GM12892 (cell line): ENCODE measurements at regions not wholly inside any gene's neighbourhood (a gene's known extent, or its start where the extent isn't known, plus 50 kb on each side); places are given as distances from the start of the nearest gene placed in this dataset.

Experiments
- POLR2A ChIP-seq: IDR thresholded peaks from 2 replicates; pipeline ENCODE4 v1.6.1; 2011; ENCODE audit warnings: low read depth, low read length, control low read depth
- POLR2AphosphoS5 ChIP-seq: IDR thresholded peaks from 2 replicates; pipeline ENCODE4 v1.6.1; 2011; ENCODE audit warnings: low read depth, low read length, control low read depth

GRCh38 chr9:78676623-78677022, 379.7 kb downstream of the PSAT1 start:
- TF ChIP-seq POLR2AphosphoS5 (no peak), POLR2A (no peak)
